Neural progenitor cell (in vitro differentiated cells): ENCODE measurements at regions not wholly inside any gene's neighbourhood (a gene's known extent, or its start where the extent isn't known, plus 50 kb on each side); places are given as distances from the start of the nearest gene placed in this dataset.
"Not testable (repeated sequence)": the region's sequence is repeated elsewhere in the genome, so short reads cannot be mapped to it uniquely, and the experiment has no call there.

Source experiments
- DNase-seq: peaks from one replicate; pipeline ENCODE4 v3.0.0-alpha.2; 2016; ENCODE audit warnings: low spot score
- H2AFZ ChIP-seq: fragments of 200-600 bp; sonication (generic); replicated peaks from 2 replicates; pipeline ENCODE4 v1.6.1; 2016; ENCODE audit warnings: antibody characterized with exemption
- H3F3A ChIP-seq: fragments of 200-600 bp; sonication (generic); 2 replicates; pipeline ENCODE4 v1.6.1; 2016; ENCODE audit warnings: antibody characterized with exemption, low read depth
- H3K27ac ChIP-seq: fragments of 200-600 bp; sonication (generic); 2 replicates; pipeline ENCODE4 v1.5.1; 2016; ENCODE audit warnings: mild to moderate bottlenecking
- H3K27me3 ChIP-seq: fragments of 200-600 bp; sonication (generic); 2 replicates; pipeline ENCODE4 v1.6.1; 2016; ENCODE audit warnings: mild to moderate bottlenecking, moderate library complexity
- H3K36me3 ChIP-seq: fragments of 200-600 bp; sonication (generic); 2 replicates; pipeline ENCODE4 v1.5.1; 2016
- H3K4me1 ChIP-seq: fragments of 200-600 bp; sonication (generic); 2 replicates; pipeline ENCODE4 v1.6.1; 2016; ENCODE audit warnings: mixed run types
- H3K4me2 ChIP-seq: fragments of 200-600 bp; sonication (generic); 2 replicates; pipeline ENCODE4 v1.6.1; 2016
- H3K4me3 ChIP-seq: fragments of 200-600 bp; sonication (generic); 2 replicates; pipeline ENCODE4 v1.5.1; 2016
- H3K79me2 ChIP-seq: fragments of 200-600 bp; sonication (generic); 2 replicates; pipeline ENCODE4 v1.6.1; 2016; ENCODE audit warnings: low read depth
- H3K9ac ChIP-seq: fragments of 200-600 bp; sonication (generic); 2 replicates; pipeline ENCODE4 v1.6.1; 2016
- H3K9me3 ChIP-seq: fragments of 200-600 bp; sonication (generic); 2 replicates; pipeline ENCODE4 v1.5.1; 2016; ENCODE audit warnings: low read depth
- H4K20me1 ChIP-seq: fragments of 200-600 bp; sonication (generic); 2 replicates; pipeline ENCODE4 v1.6.1; 2016; ENCODE audit warnings: low read depth
- H3K27ac Mint-ChIP-seq: 3 replicates; pipeline ENCODE4 v1.8.0; 2021; ENCODE audit warnings: mixed read lengths
- H3K27me3 Mint-ChIP-seq: 2 replicates; pipeline ENCODE4 v1.8.0; 2022; ENCODE audit warnings: low read depth, mild to moderate bottlenecking, inconsistent platforms, moderate library complexity, mixed read lengths; ENCODE audit not compliant: insufficient read depth
- H3K36me3 Mint-ChIP-seq: 3 replicates; pipeline ENCODE4 v1.8.0; 2021; ENCODE audit warnings: mixed read lengths
- H3K4me1 Mint-ChIP-seq: 3 replicates; pipeline ENCODE4 v1.8.0; 2021; ENCODE audit warnings: mixed read lengths
- H3K4me3 Mint-ChIP-seq: 3 replicates; pipeline ENCODE4 v1.8.0; 2021; ENCODE audit warnings: mild to moderate bottlenecking, moderate library complexity, mixed read lengths
- H3K9me3 Mint-ChIP-seq: 3 replicates; pipeline ENCODE4 v1.8.0; 2020; ENCODE audit warnings: mixed read lengths
- EZH2 ChIP-seq: fragments of 200-600 bp; sonication (generic); IDR thresholded peaks from 2 replicates; pipeline ENCODE4 v1.6.1; 2017; ENCODE audit warnings: antibody characterized with exemption, mild to moderate bottlenecking, moderate library complexity
- EZH2phosphoT487 ChIP-seq: fragments of 200-600 bp; sonication (generic); IDR thresholded peaks from 2 replicates; pipeline ENCODE4 v1.6.1; 2017; ENCODE audit warnings: antibody characterized with exemption
- TF ChIP-seq, protein P1 (sequence below): fragments of 200-600 bp; sonication (generic); IDR thresholded peaks from 2 replicates; pipeline ENCODE4 v1.5.1; 2017; ENCODE audit warnings: antibody characterized with exemption, mild to moderate bottlenecking

DNA sequence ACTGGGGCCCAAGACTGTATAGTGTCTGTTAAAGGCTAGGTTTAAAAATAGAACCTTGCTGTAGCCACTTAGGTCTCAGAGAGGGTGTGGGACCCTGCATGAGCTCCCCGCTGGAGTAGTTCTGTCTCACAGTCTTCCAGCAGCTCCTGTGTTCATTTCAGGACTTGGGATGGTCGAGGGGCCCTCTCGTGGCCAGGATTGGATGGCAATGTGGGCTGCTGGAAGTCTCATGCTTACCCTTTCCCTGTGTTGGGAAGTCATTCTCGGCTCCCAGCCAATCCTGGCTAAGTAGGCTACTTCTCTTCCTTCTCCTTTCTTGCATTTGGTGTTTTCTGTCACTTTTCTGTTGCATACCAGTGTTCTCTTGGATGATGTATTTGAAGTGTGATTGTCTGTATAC lies 284.0 kb upstream of the GCFC2 start:
- no peak for DNase-seq
- Histone ChIP-seq H3K27ac (no peak overlapping the region), H3K36me3 (no peaks in the 10 kb centered on the region), H3K9ac (no peak overlapping the region), H3K4me3 (no peak overlapping the region), H3K4me2 (no peak overlapping the region), H3K79me2 (no peaks in the 10 kb centered on the region), H3K27me3 (no peaks in the 10 kb centered on the region), H2AFZ (peak overlapping the region; percentile 8), H3K4me1 (no peaks in the 10 kb centered on the region), H4K20me1 (no peaks in the 10 kb centered on the region), H3F3A (no peaks in the 10 kb centered on the region), H3K9me3 (peaks cover 10% of the 10 kb centered on the region)
- TF ChIP-seq EZH2 (no peak), EZH2phosphoT487 (no peak)
- TF ChIP-seq, protein P1, sequence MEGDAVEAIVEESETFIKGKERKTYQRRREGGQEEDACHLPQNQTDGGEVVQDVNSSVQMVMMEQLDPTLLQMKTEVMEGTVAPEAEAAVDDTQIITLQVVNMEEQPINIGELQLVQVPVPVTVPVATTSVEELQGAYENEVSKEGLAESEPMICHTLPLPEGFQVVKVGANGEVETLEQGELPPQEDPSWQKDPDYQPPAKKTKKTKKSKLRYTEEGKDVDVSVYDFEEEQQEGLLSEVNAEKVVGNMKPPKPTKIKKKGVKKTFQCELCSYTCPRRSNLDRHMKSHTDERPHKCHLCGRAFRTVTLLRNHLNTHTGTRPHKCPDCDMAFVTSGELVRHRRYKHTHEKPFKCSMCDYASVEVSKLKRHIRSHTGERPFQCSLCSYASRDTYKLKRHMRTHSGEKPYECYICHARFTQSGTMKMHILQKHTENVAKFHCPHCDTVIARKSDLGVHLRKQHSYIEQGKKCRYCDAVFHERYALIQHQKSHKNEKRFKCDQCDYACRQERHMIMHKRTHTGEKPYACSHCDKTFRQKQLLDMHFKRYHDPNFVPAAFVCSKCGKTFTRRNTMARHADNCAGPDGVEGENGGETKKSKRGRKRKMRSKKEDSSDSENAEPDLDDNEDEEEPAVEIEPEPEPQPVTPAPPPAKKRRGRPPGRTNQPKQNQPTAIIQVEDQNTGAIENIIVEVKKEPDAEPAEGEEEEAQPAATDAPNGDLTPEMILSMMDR, result no peak
- Mint-ChIP-seq H3K4me3 (no peak overlapping the region), H3K27me3 (peaks cover 3% of the 10 kb centered on the region), H3K9me3 (peaks cover 31% of the 10 kb centered on the region), H3K27ac (no peak overlapping the region), H3K4me1 (no peaks in the 10 kb centered on the region), H3K36me3 (peaks cover 4% of the 10 kb centered on the region)

DNA sequence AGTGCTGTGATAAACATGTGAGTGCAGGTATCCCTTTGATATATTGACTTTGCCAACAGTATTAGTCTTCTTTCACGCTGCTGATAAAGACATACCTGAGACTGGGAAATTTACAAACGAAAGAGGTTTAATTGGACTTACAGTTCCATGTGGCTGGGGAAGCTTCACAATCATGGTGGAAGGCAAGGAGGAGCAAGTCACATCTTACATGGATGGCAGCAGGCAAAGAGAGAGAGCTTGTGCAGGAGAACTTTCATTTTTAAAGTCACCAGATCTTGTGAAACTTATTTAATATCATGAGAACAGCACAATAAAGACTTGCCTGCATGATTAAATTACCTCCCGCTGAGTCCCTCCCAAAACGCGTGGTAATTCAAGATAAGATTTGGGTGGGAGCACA lies 277.9 kb upstream of the GCFC2 start:
- H3K9me3 ChIP-seq, result peaks cover 10% of the 10 kb centered on the region
- not testable (repeated sequence) for H4K20me1 ChIP-seq, H3K4me1 ChIP-seq, H3K4me3 ChIP-seq, H2AFZ ChIP-seq, H3K27me3 ChIP-seq, DNase-seq, H3K36me3 ChIP-seq, H3K27ac ChIP-seq, H3F3A ChIP-seq, H3K4me2 ChIP-seq, H3K9ac ChIP-seq, H3K27me3 Mint-ChIP-seq, H3K79me2 ChIP-seq, H3K27ac Mint-ChIP-seq, H3K4me3 Mint-ChIP-seq
- Mint-ChIP-seq H3K4me1 (peaks cover 28% of the 10 kb centered on the region), H3K36me3 (peaks cover 10% of the 10 kb centered on the region), H3K9me3 (peaks cover 38% of the 10 kb centered on the region)

DNA sequence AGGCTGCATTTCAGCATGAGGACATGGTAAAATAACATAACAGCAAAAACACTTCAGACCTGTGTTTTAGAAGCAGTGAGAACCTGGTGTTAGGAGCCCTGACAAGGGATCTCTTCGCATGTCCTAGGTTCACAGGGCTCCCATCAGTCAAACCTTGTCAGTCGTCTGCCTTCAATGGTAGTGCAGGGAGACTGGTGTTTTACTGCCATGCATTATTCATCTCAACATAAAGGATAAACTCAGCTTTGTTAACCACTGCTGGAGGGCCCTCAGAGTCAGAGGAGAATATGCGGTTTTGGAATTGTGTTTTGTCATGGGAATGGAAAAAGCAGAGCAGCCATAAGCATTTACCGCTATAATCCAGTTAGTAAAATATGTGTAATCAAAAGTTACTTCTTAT lies 275.9 kb upstream of the GCFC2 start:
- H3K27ac Mint-ChIP-seq, result peak overlapping the region; percentile 94
- DNase-seq, result no peak
- peaks cover 44% of the 10 kb centered on the region for H3K4me1 Mint-ChIP-seq
- peaks cover 10% of the 10 kb centered on the region for H3K36me3 Mint-ChIP-seq
- H3K4me1 ChIP-seq, result peaks cover 10% of the 10 kb centered on the region
- no peaks in the 10 kb centered on the region for H3K36me3 ChIP-seq
- no peaks in the 10 kb centered on the region for H4K20me1 ChIP-seq
- no peak overlapping the region for H2AFZ ChIP-seq
- H3K4me3 Mint-ChIP-seq, result peak overlapping the region; percentile 54
- H3K9me3 ChIP-seq, result peaks cover 6% of the 10 kb centered on the region
- H3K9ac ChIP-seq, result no peak overlapping the region
- no peak for TF ChIP-seq EZH2phosphoT487
- TF ChIP-seq, protein P1, result no peak
- TF ChIP-seq EZH2, result no peak
- H3K27me3 ChIP-seq, result no peaks in the 10 kb centered on the region
- peaks cover 4% of the 10 kb centered on the region for H3K27me3 Mint-ChIP-seq
- no peak overlapping the region for H3K4me3 ChIP-seq
- H3K4me2 ChIP-seq, result no peak overlapping the region
- H3K79me2 ChIP-seq, result no peaks in the 10 kb centered on the region
- H3K27ac ChIP-seq, result no peak overlapping the region
- H3K9me3 Mint-ChIP-seq, result peaks cover 30% of the 10 kb centered on the region
- H3F3A ChIP-seq, result no peaks in the 10 kb centered on the region

DNA sequence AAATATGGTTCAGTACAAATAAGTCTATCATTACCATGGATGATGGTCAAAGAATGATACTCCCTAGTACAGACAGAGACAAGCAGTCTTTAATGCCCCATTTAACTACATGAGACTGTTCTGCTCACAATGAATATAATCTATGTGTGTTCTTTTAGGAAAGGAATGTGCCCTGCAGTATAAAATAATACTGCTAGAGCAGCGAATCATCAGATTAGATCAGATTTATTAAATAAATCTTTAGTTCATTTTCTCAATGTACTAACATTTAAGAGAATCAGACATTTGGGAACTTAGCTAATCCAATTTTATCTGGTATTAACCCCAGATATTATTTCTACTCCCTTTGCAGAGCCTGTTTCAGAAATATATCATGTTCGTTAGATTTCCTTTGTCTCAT lies 272.0 kb upstream of the GCFC2 start:
- H3K79me2 ChIP-seq, result no peaks in the 10 kb centered on the region
- H4K20me1 ChIP-seq, result no peaks in the 10 kb centered on the region
- H3K36me3 Mint-ChIP-seq, result no peaks in the 10 kb centered on the region
- H3K4me3 ChIP-seq, result no peak overlapping the region
- H3K4me3 Mint-ChIP-seq, result no peak overlapping the region
- H3K27ac ChIP-seq, result no peak overlapping the region
- no peak overlapping the region for H3K9ac ChIP-seq
- TF ChIP-seq, protein P1, result no peak
- TF ChIP-seq EZH2phosphoT487 (no peak), EZH2 (no peak)
- H3K9me3 Mint-ChIP-seq, result peaks cover 4% of the 10 kb centered on the region
- no peak overlapping the region for H2AFZ ChIP-seq
- peaks cover 2% of the 10 kb centered on the region for H3K27me3 Mint-ChIP-seq
- no peak overlapping the region for H3K4me2 ChIP-seq
- H3K36me3 ChIP-seq, result no peaks in the 10 kb centered on the region
- H3K4me1 ChIP-seq, result peaks cover 10% of the 10 kb centered on the region
- H3K4me1 Mint-ChIP-seq, result peaks cover 44% of the 10 kb centered on the region
- H3K27ac Mint-ChIP-seq, result peak overlapping the region; percentile 98
- no peaks in the 10 kb centered on the region for H3F3A ChIP-seq
- no peaks in the 10 kb centered on the region for H3K27me3 ChIP-seq
- H3K9me3 ChIP-seq, result no peaks in the 10 kb centered on the region
- no peak for DNase-seq
